Renal cortical epithelial cell (primary cell): ENCODE measurements at regions not wholly inside any gene's neighbourhood (a gene's known extent, or its start where the extent isn't known, plus 50 kb on each side); places are given as distances from the start of the nearest gene placed in this dataset.
"Not testable (repeated sequence)": the region's sequence is repeated elsewhere in the genome, so short reads cannot be mapped to it uniquely, and the experiment has no call there.

Experiments used
- DNase-seq: peaks from one replicate; pipeline ENCODE4 v3.0.0-alpha.2; 2011; ENCODE audit warnings: low read depth

DNA sequence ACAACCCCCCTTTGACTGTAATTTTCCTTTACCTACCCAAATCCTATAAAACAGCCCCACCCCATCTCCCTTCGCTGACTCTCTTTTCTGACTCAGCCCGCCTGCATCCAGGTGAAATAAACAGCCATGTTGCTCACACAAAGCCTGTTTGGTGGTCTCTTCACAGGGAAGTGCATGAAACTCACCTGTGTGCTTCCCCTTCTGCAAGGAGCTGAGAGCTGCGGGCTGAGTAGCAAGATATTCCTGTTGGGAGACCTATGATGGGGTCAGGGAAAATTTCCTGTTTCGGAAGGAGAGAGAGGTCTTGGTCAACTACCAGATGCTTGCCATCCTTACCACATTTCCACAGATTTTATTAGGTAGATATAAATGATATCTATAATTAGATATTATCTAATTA lies 474.5 kb upstream of the NUDT12 start:
- DNase-seq: not testable (repeated sequence)

DNA sequence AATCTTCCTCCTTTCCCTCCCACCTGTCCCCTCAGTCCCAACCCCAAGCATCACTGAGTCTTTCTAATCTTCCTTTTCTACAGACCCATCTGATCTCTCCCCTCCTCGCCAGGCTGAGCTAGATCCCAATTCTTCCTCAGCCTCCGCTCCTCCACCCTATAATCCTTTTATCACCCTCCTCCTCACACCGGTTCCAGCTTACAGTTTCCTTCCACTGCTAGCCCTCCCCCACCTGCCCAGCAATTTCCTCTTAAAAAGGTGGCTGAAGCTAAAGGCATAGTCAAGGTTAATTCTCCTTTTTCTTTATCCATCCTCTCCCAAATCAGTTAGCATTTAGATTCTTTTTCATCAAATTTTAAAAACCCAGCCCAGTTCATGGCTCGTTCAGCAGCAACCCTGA lies 470.6 kb upstream of the NUDT12 start:
- not testable (repeated sequence) for DNase-seq

DNA sequence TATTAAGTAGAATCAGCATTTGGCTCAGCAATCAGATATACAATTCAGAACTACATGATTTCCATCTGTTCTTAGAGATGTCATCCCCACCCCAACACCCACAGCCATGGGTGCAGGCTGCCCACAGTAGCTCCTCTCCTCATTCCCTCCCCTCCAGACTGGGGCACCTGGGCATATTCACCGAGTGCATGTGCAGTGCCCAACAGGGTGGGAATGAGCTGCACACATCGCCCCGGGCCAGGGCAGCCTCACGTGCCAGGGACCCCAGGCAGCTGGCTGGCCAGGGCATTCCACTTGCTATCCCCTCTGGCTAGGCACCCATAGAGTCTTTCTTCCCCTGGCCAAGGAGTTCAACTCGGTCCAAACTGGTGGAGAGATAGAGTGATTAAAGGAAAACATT lies 461.9 kb upstream of the NUDT12 start:
- DNase-seq: no peak

DNA sequence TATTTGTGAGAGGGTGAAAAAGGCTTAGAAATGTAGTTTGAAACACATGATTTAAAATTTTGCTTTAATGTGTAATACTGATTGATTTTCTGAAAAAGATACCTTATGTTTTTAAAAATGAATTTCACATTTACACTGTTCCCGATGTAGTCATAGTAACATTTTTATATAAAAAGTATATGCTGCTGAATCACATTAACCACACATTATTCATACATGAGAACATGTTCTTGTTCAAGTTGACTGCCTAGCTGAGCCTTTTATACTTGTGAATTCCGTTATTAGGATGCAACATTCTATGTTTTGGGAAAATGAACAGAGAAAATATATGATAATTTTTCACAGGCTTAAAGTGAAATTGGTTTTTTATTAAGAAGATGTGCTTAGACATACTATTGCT lies 461.1 kb upstream of the NUDT12 start:
- no peak for DNase-seq

DNA sequence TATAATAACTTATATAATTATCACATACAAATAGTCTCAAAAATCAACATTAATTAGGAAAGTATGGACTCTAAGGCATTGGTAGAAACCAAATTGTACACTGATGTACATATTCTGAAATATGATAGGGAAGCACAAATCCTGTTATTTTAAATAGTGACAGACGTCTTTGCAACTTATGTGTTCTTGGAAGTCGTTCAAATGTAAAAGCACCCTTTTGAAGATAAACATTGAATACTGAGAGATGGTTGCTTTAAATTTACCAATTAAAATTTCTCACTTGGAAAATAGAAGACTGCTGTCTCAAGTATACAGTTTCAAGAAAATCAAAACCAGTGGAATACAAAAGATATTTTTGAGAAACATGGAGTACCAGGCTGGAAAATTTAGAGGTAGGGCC lies 457.4 kb upstream of the NUDT12 start:
- DNase-seq: no peak

DNA sequence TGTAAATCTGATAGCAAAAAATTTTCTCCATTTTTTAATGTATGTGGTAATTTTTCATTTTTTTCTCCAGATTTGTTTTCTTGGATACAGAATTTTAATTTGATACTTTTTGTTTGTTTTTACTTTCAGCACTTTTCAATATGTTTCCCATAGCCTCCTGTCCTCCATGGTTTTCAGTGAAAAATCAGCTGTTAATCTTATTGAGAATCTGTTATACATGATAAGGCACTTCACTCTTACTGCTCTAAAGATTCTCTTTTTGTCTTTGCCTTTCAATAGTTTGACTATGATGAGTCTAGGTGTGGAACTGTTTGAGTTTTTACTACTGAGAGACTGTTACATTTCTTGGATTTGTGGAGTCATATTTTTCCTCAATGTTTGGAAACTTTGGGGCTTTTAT lies 455.7 kb upstream of the NUDT12 start:
- no peak for DNase-seq

DNA sequence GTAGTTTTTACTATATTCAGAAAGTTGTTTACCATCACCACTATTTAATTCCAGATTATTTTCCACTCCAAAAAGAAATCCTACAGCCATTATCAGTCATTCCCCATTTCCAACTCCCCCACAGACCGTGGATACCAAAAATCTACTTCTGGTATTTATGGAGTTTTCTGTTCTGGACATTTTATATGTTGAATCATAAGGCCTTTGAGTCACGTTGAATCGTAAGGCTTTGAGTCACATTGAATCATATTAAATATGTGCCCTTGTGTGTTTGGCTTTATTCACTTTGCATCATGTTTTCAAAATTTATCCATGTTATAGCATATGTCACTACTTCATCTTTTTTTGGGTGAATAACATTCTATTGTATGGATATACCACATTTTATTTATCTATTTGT lies 454.1 kb upstream of the NUDT12 start:
- DNase-seq: no peak

DNA sequence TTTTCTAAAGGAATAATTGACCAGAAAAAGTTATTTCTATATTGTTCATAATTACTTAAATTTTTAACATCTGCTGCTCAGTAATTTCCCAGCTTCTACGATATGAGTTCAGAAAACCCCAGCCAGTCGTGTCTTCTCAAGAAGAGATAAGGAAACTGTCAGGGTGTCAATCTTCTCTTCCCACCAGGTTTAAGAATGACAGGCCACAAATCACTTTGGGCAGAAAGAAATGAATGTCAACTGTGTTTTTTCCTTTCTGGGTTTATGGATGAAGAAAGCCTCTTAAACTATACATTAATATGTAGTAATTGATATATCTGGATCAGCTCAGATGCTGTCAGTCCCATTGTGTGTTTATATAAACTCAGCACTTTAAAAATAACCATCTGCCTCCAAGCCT lies 453.2 kb upstream of the NUDT12 start:
- DNase-seq: no peak

DNA sequence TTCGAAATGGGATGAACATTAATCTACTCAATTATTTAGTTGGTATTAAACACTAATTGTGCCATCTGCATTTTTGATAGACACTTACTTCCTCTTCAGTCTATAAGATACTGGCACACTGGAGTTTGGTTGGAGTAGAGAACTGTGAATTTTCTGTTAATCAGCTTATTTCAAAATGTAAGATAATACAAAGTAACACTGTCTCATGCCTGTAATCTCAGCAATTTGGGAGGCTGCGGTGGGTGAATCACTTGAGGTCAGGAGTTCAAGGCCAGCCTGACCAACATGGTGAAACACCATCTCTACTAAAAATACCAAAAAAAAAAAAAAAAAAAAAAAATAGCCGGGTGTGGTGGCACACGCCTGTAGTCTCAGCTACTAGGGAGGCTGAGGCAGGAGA lies 440.2 kb upstream of the NUDT12 start:
- DNase-seq: not testable (repeated sequence)

DNA sequence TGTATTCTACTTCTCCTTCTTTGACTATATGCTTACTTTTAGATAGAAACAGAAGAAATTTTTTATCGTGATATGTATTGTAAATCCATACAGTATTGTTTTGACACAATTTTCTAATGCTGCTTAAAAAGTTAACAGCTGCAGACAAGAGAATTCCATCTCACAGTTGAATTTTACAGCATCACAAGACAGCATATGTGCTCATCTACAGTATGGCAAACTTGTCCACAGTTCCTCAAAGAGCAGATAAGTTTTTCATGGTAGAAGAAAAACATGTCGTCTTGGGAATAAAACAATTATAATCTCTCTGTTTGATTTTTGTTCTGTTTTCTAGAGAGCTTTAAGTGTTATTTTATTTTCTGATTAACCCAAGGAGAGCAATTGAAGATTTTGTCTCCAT lies 438.5 kb upstream of the NUDT12 start:
- DNase-seq: no peak

DNA sequence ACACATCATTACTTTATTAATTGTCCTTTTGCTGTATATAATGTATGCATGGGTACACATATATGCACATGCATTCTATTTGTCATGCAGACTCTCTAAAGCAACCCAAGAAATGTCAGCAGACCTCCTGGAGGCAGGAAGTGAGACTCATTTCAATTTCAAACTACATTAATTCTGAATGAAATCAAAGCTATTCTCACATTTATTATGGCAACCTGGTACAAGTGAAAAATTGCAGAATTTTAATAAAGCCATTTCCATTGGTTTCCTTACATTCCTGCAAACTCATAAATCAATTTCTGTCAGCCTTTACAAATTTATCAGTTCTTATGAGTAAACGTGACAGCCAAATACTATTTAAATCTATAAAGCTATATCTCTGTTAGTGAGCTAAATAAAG lies 430.4 kb upstream of the NUDT12 start:
- no peak for DNase-seq

DNA sequence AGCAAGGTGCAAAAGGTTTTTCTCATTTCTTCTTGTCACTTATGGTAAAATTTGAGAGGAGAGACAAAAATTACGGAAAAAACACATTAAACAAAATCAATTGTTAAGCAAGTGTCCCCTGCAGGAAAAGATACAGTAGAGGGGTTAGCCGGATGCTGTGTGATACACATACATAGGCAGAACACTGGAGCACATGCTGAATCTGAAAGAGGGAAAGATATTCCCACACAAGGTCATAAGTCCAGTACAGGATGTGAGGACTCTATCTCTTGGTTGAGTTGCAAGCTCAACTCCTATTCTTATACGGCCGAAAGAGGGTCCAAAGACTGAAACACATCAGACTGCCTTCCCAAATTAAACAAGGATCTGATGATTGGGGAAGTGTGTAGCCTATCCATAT lies 427.5 kb upstream of the NUDT12 start:
- DNase-seq: no peak

DNA sequence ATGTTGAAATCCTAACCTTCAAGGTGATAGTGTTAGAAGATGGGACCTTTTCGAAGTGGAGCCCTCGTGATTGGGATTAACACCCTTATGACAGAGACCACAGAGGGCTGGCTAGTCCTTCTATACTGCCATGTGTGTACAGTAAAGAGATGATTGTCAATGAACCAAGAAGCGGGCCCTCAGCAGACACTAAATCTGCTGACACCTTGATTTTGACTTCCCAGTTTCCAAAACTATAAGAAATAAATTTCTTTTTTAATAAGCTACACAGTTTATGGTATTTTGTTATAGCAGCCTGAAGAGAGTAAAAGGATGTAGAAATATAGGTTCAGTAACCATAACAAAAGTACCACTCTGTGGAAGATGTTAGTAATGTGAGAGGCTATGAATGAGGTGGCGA lies 419.0 kb upstream of the NUDT12 start:
- no peak for DNase-seq

DNA sequence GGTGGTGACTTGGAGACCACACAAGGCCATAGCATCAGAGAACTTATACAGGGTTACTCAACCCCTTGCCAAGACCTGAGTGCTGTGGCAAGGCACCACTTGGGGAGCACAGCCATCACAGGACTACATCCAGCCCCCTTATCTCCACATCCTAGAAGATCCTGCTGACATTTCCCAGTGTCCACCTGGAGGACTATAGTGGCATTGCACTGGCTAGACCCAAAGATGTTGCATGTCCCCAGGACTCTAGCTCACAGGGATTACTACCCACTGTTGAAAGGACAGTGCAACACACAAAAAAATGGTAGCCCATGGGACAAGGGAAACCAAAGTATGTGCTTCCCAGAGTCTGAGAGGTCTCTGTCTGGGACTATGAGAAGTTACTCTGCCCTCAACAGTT lies 411.1 kb upstream of the NUDT12 start:
- no peak for DNase-seq

DNA sequence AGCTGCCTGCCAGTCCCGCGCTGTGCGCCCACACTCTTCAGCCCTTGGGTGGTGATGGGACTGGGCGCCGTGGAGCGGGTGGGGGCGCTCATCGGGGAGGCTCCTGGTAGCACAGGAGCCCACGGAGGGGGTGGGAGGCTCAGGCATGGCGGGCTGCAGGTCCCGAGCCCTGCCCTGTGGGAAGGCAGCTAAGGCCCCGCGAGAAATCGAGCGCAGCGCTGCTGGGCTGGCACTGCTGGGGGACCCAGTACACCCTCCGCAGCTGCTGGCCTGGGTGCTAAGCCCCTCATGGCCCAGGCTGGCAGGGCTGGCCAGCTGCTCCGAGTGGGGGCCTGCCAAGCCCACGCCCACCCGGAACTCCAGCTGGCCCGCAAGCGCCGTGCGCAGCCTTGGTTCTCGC lies 403.7 kb upstream of the NUDT12 start:
- not testable (repeated sequence) for DNase-seq

DNA sequence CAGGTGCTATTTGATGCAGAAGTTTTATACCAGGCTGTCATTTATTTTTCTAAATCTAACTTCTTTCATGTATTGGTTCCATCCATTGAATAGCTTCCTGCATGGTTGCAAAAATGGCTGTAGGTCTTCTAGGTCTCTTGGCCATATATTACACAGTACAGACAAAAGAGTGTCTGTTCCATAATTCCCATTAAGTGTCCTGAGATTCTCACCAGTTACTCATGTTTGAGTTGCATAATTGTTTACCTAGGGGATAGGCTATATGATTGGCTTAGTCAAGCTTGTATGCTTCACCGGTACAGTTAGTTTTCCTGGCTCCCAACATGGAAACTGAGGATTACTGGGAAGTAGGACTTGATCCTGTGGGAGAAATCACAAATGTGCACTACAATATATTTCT lies 399.4 kb upstream of the NUDT12 start:
- DNase-seq: no peak

DNA sequence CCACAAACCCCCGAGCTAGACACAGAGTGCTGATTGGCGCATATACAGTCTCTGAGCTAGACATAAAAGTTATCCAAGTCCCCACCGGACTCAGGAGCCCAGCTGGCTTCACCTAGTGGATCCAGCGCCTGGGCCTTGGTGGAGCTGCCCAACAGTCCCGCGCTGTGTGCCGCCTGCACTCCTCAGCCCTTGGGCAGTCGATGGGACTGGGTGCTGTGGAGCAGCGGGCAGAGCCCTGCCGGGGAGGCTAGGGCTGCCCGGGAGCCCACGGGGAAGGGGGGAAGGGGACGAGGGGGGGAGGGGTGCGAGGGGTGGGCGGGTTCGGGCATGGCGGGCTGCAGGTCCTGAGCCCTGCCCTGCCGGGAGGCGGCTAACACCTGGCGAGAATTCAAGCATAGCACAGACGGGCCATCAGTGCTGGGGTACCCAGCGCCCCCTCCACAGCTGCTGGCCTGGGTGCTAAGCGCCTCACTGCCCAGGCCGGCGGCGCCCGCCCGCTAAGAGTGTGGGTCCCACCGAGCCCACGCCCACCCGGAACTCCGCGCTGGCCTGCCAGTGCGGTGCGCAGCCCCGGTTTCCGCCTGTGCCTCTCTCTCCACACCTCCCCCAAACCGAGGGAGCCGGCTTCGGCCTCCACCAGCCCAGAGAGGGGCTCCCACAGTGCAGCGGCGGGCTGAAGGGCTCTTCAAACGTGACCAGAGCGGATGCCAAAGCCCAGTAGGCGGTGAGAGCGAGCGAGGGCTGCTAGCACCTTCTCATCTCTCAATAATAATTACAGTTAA lies 391.2 kb upstream of the NUDT12 start:
- DNase-seq: no peak

DNA sequence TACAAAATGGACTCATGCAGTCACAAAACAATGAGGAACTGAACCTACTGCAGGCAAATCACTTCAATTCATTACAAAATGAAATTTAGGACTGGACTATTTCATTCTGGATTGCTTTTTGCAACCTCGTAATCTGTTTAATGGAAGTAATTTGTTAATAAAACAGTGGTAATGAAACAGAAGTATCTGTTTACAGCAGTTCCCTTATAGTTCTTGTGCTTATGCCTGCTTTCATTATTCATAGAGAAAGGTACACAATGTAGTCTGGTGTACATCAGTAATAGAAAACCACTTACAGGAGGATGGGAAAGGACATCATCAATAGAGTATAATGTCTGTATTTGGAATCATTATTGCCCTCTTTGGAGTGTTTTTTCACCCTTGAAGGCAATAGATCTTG lies 389.2 kb upstream of the NUDT12 start:
- no peak for DNase-seq

DNA sequence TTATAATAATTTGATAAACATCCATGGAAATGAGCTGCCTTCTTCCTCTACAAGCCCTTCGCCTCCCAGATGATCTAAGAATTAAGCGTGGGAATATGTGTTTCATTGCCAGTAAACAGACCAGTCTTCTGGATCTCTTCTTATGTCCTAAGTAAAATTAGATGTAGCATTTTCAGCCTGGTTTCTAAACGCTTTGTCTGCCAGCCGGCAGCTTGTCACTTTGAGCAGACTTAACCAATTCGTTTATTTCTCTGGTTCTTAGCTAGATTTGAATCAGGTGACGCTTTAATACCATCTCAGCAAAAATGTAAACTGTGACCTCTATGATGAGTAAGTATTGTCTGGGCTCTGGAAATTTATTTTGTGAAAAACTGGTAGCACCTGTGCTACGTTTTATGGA lies 380.6 kb upstream of the NUDT12 start:
- no peak for DNase-seq

DNA sequence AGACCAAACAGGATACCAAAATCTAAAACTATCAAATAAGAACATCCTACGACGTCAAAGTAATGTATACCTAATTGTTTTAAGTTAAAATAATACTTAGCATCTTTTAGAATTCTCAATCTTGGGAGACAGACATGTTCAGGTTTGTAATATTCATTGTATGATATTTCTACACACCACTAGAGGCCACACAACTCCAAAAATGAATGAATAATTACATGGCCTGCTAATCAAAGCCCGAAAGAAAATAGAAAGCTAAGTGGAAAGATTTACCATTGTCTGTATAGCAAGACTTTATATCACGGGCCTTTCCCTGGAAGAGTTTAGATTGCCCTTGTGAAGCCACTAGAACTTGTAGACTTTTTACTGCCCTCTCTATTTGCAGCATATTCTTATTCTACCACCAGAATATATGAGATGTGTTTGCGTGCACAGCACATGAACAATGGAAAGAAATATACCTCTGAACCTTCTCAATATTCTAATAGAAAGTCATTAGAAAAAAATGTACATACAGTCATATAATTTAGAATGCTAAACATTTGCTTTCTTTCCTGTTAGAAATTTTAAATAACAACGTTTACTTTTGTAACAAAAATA lies 380.1 kb upstream of the NUDT12 start:
- DNase-seq: no peak

DNA sequence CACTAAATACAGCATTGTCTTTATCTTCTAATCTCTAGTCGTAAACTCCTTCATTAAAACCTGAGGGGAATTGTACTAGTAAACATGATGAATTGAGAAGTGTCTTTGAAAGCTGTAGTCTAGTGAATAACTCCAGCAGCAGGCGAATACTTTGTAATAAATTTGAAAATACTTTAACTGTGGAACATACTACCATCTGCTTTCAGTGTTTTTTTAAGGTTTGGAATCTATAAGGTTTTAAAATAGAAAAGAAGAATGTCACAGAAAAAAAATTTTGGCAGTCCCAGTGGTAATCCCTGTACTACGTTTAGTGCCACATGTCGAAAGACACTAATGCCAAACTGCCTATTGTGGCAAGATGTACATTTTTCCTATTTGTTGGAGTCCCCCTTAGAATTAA lies 379.0 kb upstream of the NUDT12 start:
- no peak for DNase-seq

DNA sequence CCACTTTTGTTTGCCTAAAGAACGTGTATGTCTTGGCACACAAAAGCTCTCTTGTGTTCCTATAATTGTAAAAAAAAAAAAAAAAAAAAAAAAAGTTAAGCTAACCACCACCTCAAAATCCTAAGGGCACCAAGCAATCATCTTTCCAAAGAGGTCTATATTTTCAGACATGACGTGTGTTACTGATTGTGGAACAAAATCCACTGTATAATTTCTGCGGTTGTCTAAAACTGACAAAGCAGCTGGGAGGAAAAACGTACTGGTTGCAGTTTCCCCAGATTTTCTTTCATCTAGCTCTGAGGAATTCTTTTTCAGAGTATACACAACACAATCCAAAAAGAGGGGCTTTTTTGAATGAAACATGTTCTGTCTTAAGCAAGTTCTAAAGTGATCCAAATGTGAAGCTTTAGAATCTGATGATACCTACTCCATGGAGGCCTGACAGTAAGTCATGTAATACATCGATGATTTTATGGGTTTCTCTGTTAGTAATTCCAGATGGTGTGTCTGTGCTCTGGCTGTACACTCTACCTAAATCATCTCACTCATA lies 375.6 kb upstream of the NUDT12 start:
- DNase-seq: no peak

DNA sequence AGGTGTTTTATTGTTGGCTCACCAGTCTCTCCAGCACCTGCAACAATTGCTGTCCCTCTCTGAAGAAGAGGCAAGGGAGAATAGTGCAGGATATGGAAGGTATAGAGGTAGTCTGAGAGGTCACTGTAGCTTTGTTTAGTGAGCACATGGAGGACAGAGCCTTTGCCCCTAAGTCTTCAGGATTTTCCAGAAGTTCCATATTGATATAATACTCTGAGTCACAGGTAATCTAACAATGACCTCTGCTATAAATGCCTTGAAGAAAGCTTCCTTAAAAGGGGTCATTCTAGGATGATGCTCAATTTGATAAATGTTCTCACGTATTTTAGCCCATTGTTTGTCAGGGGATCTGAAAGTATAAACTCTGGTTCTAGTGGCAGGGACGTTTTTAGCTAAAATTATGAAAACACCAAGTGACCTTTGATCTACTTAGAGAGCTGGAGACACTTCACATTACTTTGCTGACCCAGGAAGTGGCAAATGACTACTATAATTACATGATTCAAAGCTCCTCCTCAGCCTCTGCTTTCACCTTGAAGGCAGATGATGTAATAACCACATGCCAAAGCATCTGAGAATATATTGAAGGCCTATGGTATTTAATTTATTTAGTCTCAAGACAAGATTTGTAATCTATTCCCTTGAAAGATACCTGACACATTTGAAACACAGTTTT lies 366.9 kb upstream of the NUDT12 start:
- DNase-seq: peak; percentile 42
